Panc1 (cell line): ENCODE measurements at regions not wholly inside any gene's neighbourhood (a gene's known extent, or its start where the extent isn't known, plus 50 kb on each side); places are given as distances from the start of the nearest gene placed in this dataset.

ENCODE experiments used
- ATAC-seq: fragments of 200-7000 bp; cut with Tn5 transposase; 2 replicates; pipeline ENCODE4 v1.9.1; 2020; ENCODE audit warnings: mild to moderate bottlenecking, moderate library complexity
- BruUV-seq: library from RNA; stranded (reverse); fragments of 400-500 nt; replicated peaks from 2 replicates; lab custom pipeline; 2021; lab: Mats Ljungman, UMichigan
- CTCF ChIA-PET: fragments of 300-600 bp; sonication (Branson Sonifier 250); formaldehyde crosslinking; loops from one replicate; lab custom pipeline; 2022; ENCODE audit warnings: antibody characterized with exemption; lab: Charles Lee
- POLR2A ChIA-PET: fragments of 300-600 bp; sonication (Branson Sonifier 250); formaldehyde crosslinking; loops from one replicate; lab custom pipeline; 2022; ENCODE audit warnings: antibody characterized with exemption; lab: Charles Lee
- DNase-seq: peaks from one replicate; pipeline ENCODE4 v3.0.0-alpha.2; 2010; ENCODE audit warnings: low read depth, low spot score
- H3K27ac ChIP-seq: 2 replicates; pipeline ENCODE4 v1.5.1; 2011; ENCODE audit warnings: mild to moderate bottlenecking, low read length, inconsistent platforms
- H3K27me3 ChIP-seq: fragments of 200-500 bp; sonication (Bioruptor generic); 2 replicates; pipeline ENCODE4 v1.6.0; 2014; ENCODE audit warnings: low read length, inconsistent platforms; ENCODE audit not compliant: control insufficient read depth, insufficient read depth
- H3K36me3 ChIP-seq: fragments of 200-500 bp; sonication (Bioruptor generic); 2 replicates; pipeline ENCODE4 v1.5.1; 2014; ENCODE audit warnings: inconsistent platforms, mild to moderate bottlenecking, low read length, moderate library complexity; ENCODE audit not compliant: control insufficient read depth, insufficient read depth
- H3K4me1 ChIP-seq: 2 replicates; pipeline ENCODE4 v1.5.1; 2011; ENCODE audit warnings: inconsistent platforms, mild to moderate bottlenecking, low read length, moderate library complexity; ENCODE audit not compliant: control insufficient read depth, insufficient read depth
- H3K4me3 ChIP-seq, 2 experiments: 2 replicates each; pipeline ENCODE4 v1.5.1; 2011 to 2012; ENCODE audit warnings: low read depth in 2 of 2, low read length in 2 of 2, mild to moderate bottlenecking in 2 of 2, inconsistent platforms in 1 of 2, moderate library complexity in 1 of 2
- H3K9me3 ChIP-seq: fragments of 200-500 bp; sonication (Bioruptor generic); 2 replicates; pipeline ENCODE4 v1.5.1; 2014; ENCODE audit warnings: low read depth, mild to moderate bottlenecking, inconsistent platforms, low read length, moderate library complexity; ENCODE audit not compliant: control insufficient read depth, insufficient read depth
- CTCF ChIP-seq: fragments of 450-650 bp; IDR thresholded peaks from 2 replicates; pipeline ENCODE4 v1.5.1; 2017; ENCODE audit warnings: mild to moderate bottlenecking
- POLR2AphosphoS5 ChIP-seq: IDR thresholded peaks from 2 replicates; pipeline ENCODE4 v1.6.1; 2012; ENCODE audit warnings: mild to moderate bottlenecking, low read depth, low read length, moderate library complexity
- SIN3A ChIP-seq: IDR thresholded peaks from 2 replicates; pipeline ENCODE4 v1.6.1; 2012; ENCODE audit warnings: low read depth, mild to moderate bottlenecking, low read length, moderate library complexity, borderline replicate concordance; ENCODE audit not compliant: insufficient read depth
- TCF7L2 ChIP-seq: IDR thresholded peaks from 2 replicates; pipeline ENCODE4 v1.6.1; 2011; ENCODE audit warnings: mild to moderate bottlenecking, low read depth, low read length, inconsistent platforms
- in situ Hi-C: cut with HindIII; loops from 2 replicates; pipeline ENCODE4 v1.10.0; 2016; ENCODE audit warnings: low sequenced_read_pairs, low pct_unique_long_range_greater_than_20kb
- intact Hi-C: fragments of 100-400 bp; cut with micrococcal nuclease; formaldehyde crosslinking; loops from one replicate; pipeline ENCODE4 v1.10.0; 2022; ENCODE audit not compliant: unreplicated experiment
- TF ChIP-seq, protein P1 (sequence below), 2 experiments: IDR thresholded peaks; 2 replicates each; pipeline ENCODE4 v1.6.1; 2011 to 2012; ENCODE audit warnings: low read depth in 2 of 2, control low read depth in 1 of 2, low read length in 1 of 2, mild to moderate bottlenecking in 1 of 2, moderate library complexity in 1 of 2; ENCODE audit not compliant: insufficient read depth in 1 of 2

DNA sequence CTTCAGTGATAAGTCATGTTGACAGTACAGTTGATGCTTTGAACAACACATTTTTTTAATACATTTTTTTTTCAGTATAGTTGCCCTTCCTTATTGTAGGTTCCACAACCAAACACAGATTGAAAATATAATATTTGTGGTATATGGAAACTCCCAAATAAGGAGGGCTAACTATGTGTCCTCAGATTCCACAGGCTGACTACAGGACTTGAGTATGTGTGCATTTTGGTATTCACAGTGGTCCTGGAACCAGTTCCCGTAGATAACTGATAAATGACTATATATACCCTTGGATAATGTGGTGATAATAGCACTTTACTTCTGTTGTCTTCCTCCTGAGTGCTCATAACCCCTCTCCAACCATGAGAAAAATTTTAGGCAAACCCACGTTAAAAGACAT, 111.6 kb upstream of the NUDT6 start:
- BruUV-seq, result no TSS peak
- CTCF ChIA-PET, result no interaction called here
- Histone ChIP-seq H3K27me3 (no peaks in the 10 kb centered on the region), H3K9me3 (no peaks in the 10 kb centered on the region), H3K36me3 (no peaks in the 10 kb centered on the region), H3K27ac (no peak overlapping the region), H3K4me3 (no peak overlapping the region), H3K4me1 (no peaks in the 10 kb centered on the region)
- intact Hi-C loops (no loop called here), in situ Hi-C loops (no loop called here)
- DNase-seq, result no peak
- POLR2A ChIA-PET, result no interaction called here
- TF ChIP-seq POLR2AphosphoS5 (no peak), TCF7L2 (no peak), SIN3A (no peak), CTCF (no peak)
- TF ChIP-seq, protein P1, sequence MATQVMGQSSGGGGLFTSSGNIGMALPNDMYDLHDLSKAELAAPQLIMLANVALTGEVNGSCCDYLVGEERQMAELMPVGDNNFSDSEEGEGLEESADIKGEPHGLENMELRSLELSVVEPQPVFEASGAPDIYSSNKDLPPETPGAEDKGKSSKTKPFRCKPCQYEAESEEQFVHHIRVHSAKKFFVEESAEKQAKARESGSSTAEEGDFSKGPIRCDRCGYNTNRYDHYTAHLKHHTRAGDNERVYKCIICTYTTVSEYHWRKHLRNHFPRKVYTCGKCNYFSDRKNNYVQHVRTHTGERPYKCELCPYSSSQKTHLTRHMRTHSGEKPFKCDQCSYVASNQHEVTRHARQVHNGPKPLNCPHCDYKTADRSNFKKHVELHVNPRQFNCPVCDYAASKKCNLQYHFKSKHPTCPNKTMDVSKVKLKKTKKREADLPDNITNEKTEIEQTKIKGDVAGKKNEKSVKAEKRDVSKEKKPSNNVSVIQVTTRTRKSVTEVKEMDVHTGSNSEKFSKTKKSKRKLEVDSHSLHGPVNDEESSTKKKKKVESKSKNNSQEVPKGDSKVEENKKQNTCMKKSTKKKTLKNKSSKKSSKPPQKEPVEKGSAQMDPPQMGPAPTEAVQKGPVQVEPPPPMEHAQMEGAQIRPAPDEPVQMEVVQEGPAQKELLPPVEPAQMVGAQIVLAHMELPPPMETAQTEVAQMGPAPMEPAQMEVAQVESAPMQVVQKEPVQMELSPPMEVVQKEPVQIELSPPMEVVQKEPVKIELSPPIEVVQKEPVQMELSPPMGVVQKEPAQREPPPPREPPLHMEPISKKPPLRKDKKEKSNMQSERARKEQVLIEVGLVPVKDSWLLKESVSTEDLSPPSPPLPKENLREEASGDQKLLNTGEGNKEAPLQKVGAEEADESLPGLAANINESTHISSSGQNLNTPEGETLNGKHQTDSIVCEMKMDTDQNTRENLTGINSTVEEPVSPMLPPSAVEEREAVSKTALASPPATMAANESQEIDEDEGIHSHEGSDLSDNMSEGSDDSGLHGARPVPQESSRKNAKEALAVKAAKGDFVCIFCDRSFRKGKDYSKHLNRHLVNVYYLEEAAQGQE (IDR thresholded peaks at IDR 0.05; ENCODE audit: insufficient read depth in 1 of 2, low read depth in 2 of 2, low read length in 1 of 2), result no peak
- ATAC-seq, result no peak

DNA sequence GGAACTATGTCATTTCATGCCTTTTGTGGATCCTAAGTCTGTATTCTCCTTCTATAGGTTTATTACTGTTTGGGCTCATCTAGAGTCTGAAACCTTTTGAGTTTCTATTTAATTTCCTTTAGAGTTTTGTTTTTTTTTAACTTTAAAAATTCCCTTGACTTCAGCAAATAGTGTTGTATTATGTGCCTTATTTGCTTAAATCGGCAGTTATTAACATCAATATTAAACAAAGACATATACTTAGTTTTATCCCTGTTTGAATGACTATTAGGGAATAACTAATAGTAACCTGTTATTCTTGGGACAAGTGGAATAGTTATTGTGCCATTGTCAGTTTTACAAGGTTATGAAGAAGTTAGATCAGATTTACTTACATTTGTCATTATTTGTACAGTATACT, 112.8 kb upstream of the NUDT6 start:
- CTCF ChIA-PET, result no interaction called here
- BruUV-seq, result no TSS peak
- Histone ChIP-seq H3K27ac (no peak overlapping the region), H3K4me3 (no peak overlapping the region), H3K27me3 (no peaks in the 10 kb centered on the region), H3K4me1 (no peaks in the 10 kb centered on the region), H3K36me3 (no peaks in the 10 kb centered on the region), H3K9me3 (no peaks in the 10 kb centered on the region)
- in situ Hi-C loops (no loop called here), intact Hi-C loops (no loop called here)
- POLR2A ChIA-PET, result no interaction called here
- ATAC-seq (no peak), DNase-seq (no peak)
- TF ChIP-seq, protein P1 (IDR thresholded peaks at IDR 0.05; ENCODE audit: insufficient read depth in 1 of 2, low read depth in 2 of 2, low read length in 1 of 2), result no peak
- no peak for TF ChIP-seq SIN3A
- TF ChIP-seq POLR2AphosphoS5, result no peak
- TF ChIP-seq TCF7L2, result no peak
- TF ChIP-seq CTCF, result no peak
